H9 (cell line): ENCODE measurements at regions not wholly inside any gene's neighbourhood (a gene's known extent, or its start where the extent isn't known, plus 50 kb on each side); places are given as distances from the start of the nearest gene placed in this dataset.

ENCODE experiments used
- DNase-seq: peaks from one replicate; pipeline ENCODE4 v3.0.0-alpha.2; 2017
- H2AFZ ChIP-seq: one replicate; pipeline ENCODE4 v1.6.1; 2013; ENCODE audit warnings: mild to moderate bottlenecking, low read length, control low read depth, moderate library complexity
- H2AK5ac ChIP-seq: 2 replicates; pipeline ENCODE4 v1.6.1; 2013; ENCODE audit warnings: low read length, control low read depth, mixed read lengths; ENCODE audit not compliant: insufficient read length
- H2BK120ac ChIP-seq: one replicate; pipeline ENCODE4 v1.6.1; 2013; ENCODE audit warnings: low read depth, mild to moderate bottlenecking, low read length, control low read depth, inconsistent platforms; ENCODE audit not compliant: poor library complexity, severe bottlenecking
- H2BK12ac ChIP-seq: 2 replicates; pipeline ENCODE4 v1.6.1; 2013; ENCODE audit warnings: low read length, control low read depth, mixed read lengths, low read depth; ENCODE audit not compliant: insufficient read length
- H2BK15ac ChIP-seq: 2 replicates; pipeline ENCODE4 v1.6.1; 2013; ENCODE audit warnings: low read depth, low read length, control low read depth
- H2BK20ac ChIP-seq: one replicate; pipeline ENCODE4 v1.6.1; 2013; ENCODE audit warnings: low read depth, mild to moderate bottlenecking, low read length, control low read depth, inconsistent platforms; ENCODE audit not compliant: poor library complexity, severe bottlenecking
- H2BK5ac ChIP-seq: 2 replicates; pipeline ENCODE4 v1.6.1; 2013; ENCODE audit warnings: low read length, control low read depth, mixed read lengths; ENCODE audit not compliant: insufficient read length
- H3K14ac ChIP-seq: 2 replicates; pipeline ENCODE4 v1.6.1; 2013; ENCODE audit warnings: low read length, control low read depth; ENCODE audit not compliant: insufficient read depth
- H3K18ac ChIP-seq: 2 replicates; pipeline ENCODE4 v1.6.1; 2013; ENCODE audit warnings: low read depth, mild to moderate bottlenecking, mixed read lengths, low read length, control low read depth; ENCODE audit not compliant: insufficient read length
- H3K23ac ChIP-seq: 2 replicates; pipeline ENCODE4 v1.6.1; 2013; ENCODE audit warnings: low read length, control low read depth, mixed read lengths, low read depth; ENCODE audit not compliant: insufficient read length
- H3K23me2 ChIP-seq: 2 replicates; pipeline ENCODE4 v1.6.1; 2013; ENCODE audit warnings: low read depth, mild to moderate bottlenecking, mixed read lengths, low read length, control low read depth; ENCODE audit not compliant: insufficient read length, poor library complexity, severe bottlenecking
- H3K27ac ChIP-seq: 2 replicates; pipeline ENCODE4 v1.5.1; 2013; ENCODE audit warnings: low read length, control low read depth, mixed read lengths, low read depth; ENCODE audit not compliant: insufficient read length
- H3K27me3 ChIP-seq: 2 replicates; pipeline ENCODE4 v1.6.1; 2013; ENCODE audit warnings: low read length, control low read depth, inconsistent platforms; ENCODE audit not compliant: insufficient read depth
- H3K4ac ChIP-seq: 2 replicates; pipeline ENCODE4 v1.6.1; 2013; ENCODE audit warnings: low read depth, mild to moderate bottlenecking, control low read depth, inconsistent platforms, low read length, moderate library complexity
- H3K4me1 ChIP-seq: 2 replicates; pipeline ENCODE4 v1.6.1; 2013; ENCODE audit warnings: low read length, control low read depth, inconsistent platforms; ENCODE audit not compliant: insufficient read depth
- H3K4me2 ChIP-seq: 2 replicates; pipeline ENCODE4 v1.6.1; 2013; ENCODE audit warnings: low read length, control low read depth, mixed read lengths; ENCODE audit not compliant: insufficient read length, insufficient read depth
- H3K56ac ChIP-seq: 2 replicates; pipeline ENCODE4 v1.6.1; 2013; ENCODE audit warnings: low read depth, mild to moderate bottlenecking, mixed read lengths, low read length, control low read depth; ENCODE audit not compliant: insufficient read length
- H3K79me1 ChIP-seq: 2 replicates; pipeline ENCODE4 v1.6.1; 2013; ENCODE audit warnings: low read depth, mild to moderate bottlenecking, moderate library complexity, low read length, control low read depth, inconsistent platforms; ENCODE audit not compliant: insufficient read depth, poor library complexity, severe bottlenecking
- H3K79me2 ChIP-seq: 2 replicates; pipeline ENCODE4 v1.6.1; 2013; ENCODE audit warnings: low read length, control low read depth, inconsistent platforms; ENCODE audit not compliant: insufficient read depth
- H3K9ac ChIP-seq: 2 replicates; pipeline ENCODE4 v1.6.1; 2013; ENCODE audit warnings: low read length, control low read depth, mixed read lengths; ENCODE audit not compliant: insufficient read length; ENCODE audit errors: extremely low read depth
- H3K9me3 ChIP-seq: one replicate; pipeline ENCODE4 v1.6.1; 2013; ENCODE audit warnings: low read depth, low read length, inconsistent platforms; ENCODE audit not compliant: control insufficient read depth
- H3T11ph ChIP-seq: one replicate; pipeline ENCODE4 v1.6.1; 2013; ENCODE audit warnings: mild to moderate bottlenecking, low read length, control low read depth, inconsistent platforms
- H4K20me1 ChIP-seq: one replicate; pipeline ENCODE4 v1.6.1; 2013; ENCODE audit not compliant: control insufficient read depth, insufficient read length, insufficient read depth
- H4K5ac ChIP-seq: 2 replicates; pipeline ENCODE4 v1.6.1; 2013; ENCODE audit warnings: low read depth, mild to moderate bottlenecking, mixed read lengths, low read length, control low read depth; ENCODE audit not compliant: insufficient read length
- H4K8ac ChIP-seq: replicated peaks from 2 replicates; pipeline ENCODE4 v1.6.1; 2013; ENCODE audit warnings: low read length, control low read depth, mixed read lengths, low read depth; ENCODE audit not compliant: insufficient read length
- H4K91ac ChIP-seq: 2 replicates; pipeline ENCODE4 v1.6.1; 2013; ENCODE audit warnings: low read depth, mild to moderate bottlenecking, moderate library complexity, mixed read lengths, low read length, control low read depth; ENCODE audit not compliant: insufficient read length
- H3K27ac Mint-ChIP-seq, 3 experiments: 2 replicates in 2 of 3; 3 replicates in 1 of 3; pipeline ENCODE4 v1.8.0; 2020 to 2021; ENCODE audit warnings: mixed read lengths in 3 of 3, mild to moderate bottlenecking in 1 of 3, moderate library complexity in 1 of 3
- H3K27me3 Mint-ChIP-seq: 2 replicates; pipeline ENCODE4 v1.8.0; 2021; ENCODE audit warnings: low read depth, mild to moderate bottlenecking, moderate library complexity, mixed read lengths
- H3K36me3 Mint-ChIP-seq, 3 experiments: 2 replicates in 2 of 3; 3 replicates in 1 of 3; pipeline ENCODE4 v1.8.0; 2020 to 2021; ENCODE audit warnings: low read depth in 3 of 3, mixed read lengths in 3 of 3; ENCODE audit not compliant: insufficient read depth in 1 of 3
- H3K4me1 Mint-ChIP-seq, 2 experiments: 2 replicates each; pipeline ENCODE4 v1.8.0; 2020; ENCODE audit warnings: mixed read lengths in 2 of 2
- H3K4me3 Mint-ChIP-seq, 2 experiments: 2 replicates in 1 of 2; 3 replicates in 1 of 2; pipeline ENCODE4 v1.8.0; 2020 to 2021; ENCODE audit warnings: mild to moderate bottlenecking in 2 of 2, mixed read lengths in 2 of 2, moderate library complexity in 1 of 2
- H3K9me3 Mint-ChIP-seq, 2 experiments: 2 replicates in 1 of 2; 3 replicates in 1 of 2; pipeline ENCODE4 v1.8.0; 2020; ENCODE audit warnings: mild to moderate bottlenecking in 2 of 2, mixed read lengths in 2 of 2, moderate library complexity in 1 of 2
- CTCF ChIP-seq: fragments of 200-600 bp; sonication (generic); conservative IDR thresholded peaks from 3 replicates; pipeline ENCODE4 v1.8.0; 2021; ENCODE audit warnings: antibody characterized with exemption, mild to moderate bottlenecking
- WGBS: extraction: QIAGEN DNeasy Blood & Tissue Kit; methylation state at CpG from one replicate; pipeline ENCODE4 v1.1.7; 2013; ENCODE audit warnings: missing lambda C conversion rate, low lambda C conversion rate, mixed read lengths; ENCODE audit not compliant: insufficient read length; ENCODE audit errors: extremely low coverage; 5-methylcytosine and 5-hydroxymethylcytosine counted together

DNA sequence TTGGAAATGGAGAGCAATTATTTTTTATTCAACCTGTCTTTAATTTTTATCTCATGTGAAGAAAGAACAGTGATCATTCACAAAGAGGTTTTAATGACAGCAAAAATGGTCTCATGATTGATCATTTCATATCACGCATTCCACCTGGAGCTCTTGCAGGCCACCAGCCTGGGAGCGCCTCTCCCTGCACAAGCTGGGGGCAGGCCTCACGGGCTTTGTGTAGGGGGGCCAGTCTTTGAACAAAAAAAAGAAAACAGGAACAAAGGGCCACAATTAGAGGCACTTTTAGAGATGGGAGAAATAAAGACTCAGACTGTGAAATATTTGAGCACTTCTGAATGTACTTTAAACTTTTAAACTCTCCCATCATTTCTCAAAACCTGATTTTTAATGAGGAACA lies 232.9 kb downstream of the CHD9NB start:
- no peaks in the 10 kb centered on the region for H3K9me3 Mint-ChIP-seq
- Histone ChIP-seq H2BK5ac (no peak overlapping the region), H3T11ph (no peak overlapping the region), H4K91ac (no peak overlapping the region), H3K14ac (no peak overlapping the region), H3K56ac (no peak overlapping the region), H3K23ac (no peak overlapping the region), H3K27me3 (no peaks in the 10 kb centered on the region), H3K9ac (no peak overlapping the region), H2BK12ac (no peak overlapping the region), H3K4ac (no peak overlapping the region), H3K79me1 (no peaks in the 10 kb centered on the region), H3K23me2 (no peaks in the 10 kb centered on the region), H2AFZ (no peak overlapping the region), H4K5ac (no peak overlapping the region), H3K18ac (no peak overlapping the region), H4K8ac (no peak overlapping the region), H3K79me2 (no peaks in the 10 kb centered on the region), H2BK20ac (no peak overlapping the region), H3K9me3 (no peaks in the 10 kb centered on the region), H3K4me2 (no peak overlapping the region), H2BK15ac (no peak overlapping the region), H4K20me1 (no peaks in the 10 kb centered on the region), H2AK5ac (no peak overlapping the region), H3K27ac (no peak overlapping the region), H3K4me1 (no peaks in the 10 kb centered on the region), H2BK120ac (no peak overlapping the region)
- H3K27ac Mint-ChIP-seq = peak overlapping the region in 1 of 3 experiments; percentile 40; a peak in 2 of 7 replicates
- no peak for DNase-seq
- H3K4me1 Mint-ChIP-seq = peaks cover 2 to 4% of the 10 kb centered on the region in 2 experiments; a peak in 1 of 4 replicates
- H3K4me3 Mint-ChIP-seq = no peak overlapping the region
- WGBS = no CpG with 5 or more reads among the region's 3 CpGs
- H3K36me3 Mint-ChIP-seq = no peaks in the 10 kb centered on the region
- no peaks in the 10 kb centered on the region; the same call in 1 of the 2 replicates for H3K27me3 Mint-ChIP-seq
- TF ChIP-seq CTCF = no peak
